ENCODE measurements at regions not wholly inside any gene's neighbourhood (a gene's known extent, or its start where the extent isn't known, plus 50 kb on each side); places are given as distances from the start of the nearest gene placed in this dataset.
A peak's percentile ranks its signal among the peaks of the same experiment; 100 is the strongest.

DNA sequence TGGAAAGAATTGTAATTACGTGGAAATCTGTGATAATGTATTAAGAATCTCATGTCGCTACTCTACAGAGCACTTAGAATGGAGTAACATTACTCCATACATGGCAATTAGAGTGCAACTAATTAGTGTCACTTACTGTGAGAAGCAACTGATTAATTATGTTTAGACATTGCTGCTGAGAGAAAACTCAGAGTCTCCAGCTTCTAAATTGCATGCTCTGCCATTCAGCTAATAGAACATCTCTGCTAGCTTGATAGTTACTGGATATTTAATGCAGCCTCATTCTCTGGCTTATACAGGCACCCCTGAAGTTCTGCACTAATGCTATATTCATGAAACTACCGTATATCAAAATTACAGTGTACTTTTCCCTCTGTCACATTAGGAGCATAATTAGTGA, 338.4 kb downstream of the ADAMTS20 start:
- no peak overlapping the region for H3K27ac ChIP-seq (ENCODE audit: low read length)
- no peaks in the 10 kb centered on the region for H3K27me3 ChIP-seq (ENCODE audit: insufficient read depth, low read depth, low read length)
- H3F3A ChIP-seq (ENCODE audit: insufficient read depth, low read length, poor library complexity, severe bottlenecking) = no peaks in the 10 kb centered on the region
- no peaks in the 10 kb centered on the region for H4K20me1 ChIP-seq (ENCODE audit: insufficient read depth)
- H3K9me3 ChIP-seq (ENCODE audit: low read length) = no peaks in the 10 kb centered on the region
- peak overlapping the region; percentile 3 for H3K4me3 ChIP-seq (ENCODE audit: low read length)
- TF ChIP-seq SMC3 (conservative IDR thresholded peaks at IDR 0.05; ENCODE audit: poor library complexity) (no peak), TAF1 (IDR thresholded peaks at IDR 0.05; ENCODE audit: low read depth) (no peak), MXI1 (conservative IDR thresholded peaks at IDR 0.05; ENCODE audit: poor library complexity, severe bottlenecking) (no peak), EZH2 (IDR thresholded peaks at IDR 0.05; ENCODE audit: borderline replicate concordance, insufficient read depth, low read length, poor library complexity, severe bottlenecking) (no peak), EP300 (conservative IDR thresholded peaks at IDR 0.05; ENCODE audit: poor library complexity, severe bottlenecking) (no peak), POLR2AphosphoS5 (IDR thresholded peaks at IDR 0.05) (no peak)
- TF ChIP-seq, protein P1, sequence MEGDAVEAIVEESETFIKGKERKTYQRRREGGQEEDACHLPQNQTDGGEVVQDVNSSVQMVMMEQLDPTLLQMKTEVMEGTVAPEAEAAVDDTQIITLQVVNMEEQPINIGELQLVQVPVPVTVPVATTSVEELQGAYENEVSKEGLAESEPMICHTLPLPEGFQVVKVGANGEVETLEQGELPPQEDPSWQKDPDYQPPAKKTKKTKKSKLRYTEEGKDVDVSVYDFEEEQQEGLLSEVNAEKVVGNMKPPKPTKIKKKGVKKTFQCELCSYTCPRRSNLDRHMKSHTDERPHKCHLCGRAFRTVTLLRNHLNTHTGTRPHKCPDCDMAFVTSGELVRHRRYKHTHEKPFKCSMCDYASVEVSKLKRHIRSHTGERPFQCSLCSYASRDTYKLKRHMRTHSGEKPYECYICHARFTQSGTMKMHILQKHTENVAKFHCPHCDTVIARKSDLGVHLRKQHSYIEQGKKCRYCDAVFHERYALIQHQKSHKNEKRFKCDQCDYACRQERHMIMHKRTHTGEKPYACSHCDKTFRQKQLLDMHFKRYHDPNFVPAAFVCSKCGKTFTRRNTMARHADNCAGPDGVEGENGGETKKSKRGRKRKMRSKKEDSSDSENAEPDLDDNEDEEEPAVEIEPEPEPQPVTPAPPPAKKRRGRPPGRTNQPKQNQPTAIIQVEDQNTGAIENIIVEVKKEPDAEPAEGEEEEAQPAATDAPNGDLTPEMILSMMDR (IDR thresholded peaks at IDR 0.05; ENCODE audit: poor library complexity, severe bottlenecking) = no peak
- no peak overlapping the region for H2AFZ ChIP-seq (ENCODE audit: low read depth, low read length)
- H3K9ac ChIP-seq (ENCODE audit: low read length) = no peak overlapping the region
- H3K4me2 ChIP-seq (ENCODE audit: low read length) = no peak overlapping the region
- H3K36me3 ChIP-seq (ENCODE audit: insufficient read depth, low read length) = no peaks in the 10 kb centered on the region
- H3K9me2 ChIP-seq (ENCODE audit: insufficient read depth, low read length) = no peaks in the 10 kb centered on the region
- H3K79me2 ChIP-seq (replicated peaks; ENCODE audit: insufficient read depth, low read length) = no peaks in the 10 kb centered on the region

DNA sequence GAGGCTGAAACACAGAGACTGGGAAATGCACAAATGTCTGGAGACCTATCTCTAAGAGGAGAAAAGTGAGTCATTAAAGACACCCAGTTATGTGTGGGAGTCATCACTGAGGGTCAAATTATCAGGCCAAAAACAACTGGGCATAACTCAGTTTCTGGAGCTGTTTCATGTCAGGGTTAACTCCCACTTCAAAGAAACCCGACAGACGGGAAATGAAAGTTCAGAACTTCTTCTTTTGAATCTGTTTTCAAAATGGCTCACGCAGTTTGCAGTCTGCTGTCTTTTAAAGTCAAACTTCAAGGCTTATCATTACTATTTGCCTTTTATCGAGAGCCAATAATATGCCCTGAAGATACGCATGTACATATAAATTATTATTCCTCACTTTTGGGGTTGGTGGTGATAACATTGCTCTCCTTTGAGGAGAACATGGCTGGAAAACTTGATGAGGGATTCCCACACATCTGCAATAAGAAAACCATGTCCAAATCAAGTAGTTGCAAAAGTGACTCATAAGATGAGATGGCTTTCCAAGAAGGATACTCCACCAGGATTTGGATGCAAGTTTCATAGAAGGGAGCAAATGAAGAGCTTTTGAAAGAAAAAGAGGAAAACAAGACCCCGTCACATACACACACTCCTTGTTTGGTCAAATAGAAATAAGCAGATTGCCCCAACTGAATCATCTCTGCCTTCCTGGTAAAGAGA, 341.4 kb downstream of the ADAMTS20 start:
- H3K4me3 ChIP-seq (ENCODE audit: low read length) = no peak overlapping the region
- no peak overlapping the region for H3K27ac ChIP-seq (ENCODE audit: low read length)
- H3F3A ChIP-seq (ENCODE audit: insufficient read depth, low read length, poor library complexity, severe bottlenecking) = no peaks in the 10 kb centered on the region
- no peaks in the 10 kb centered on the region for H3K9me2 ChIP-seq (ENCODE audit: insufficient read depth, low read length)
- H3K9ac ChIP-seq (ENCODE audit: low read length) = no peak overlapping the region
- no peaks in the 10 kb centered on the region for H4K20me1 ChIP-seq (ENCODE audit: insufficient read depth)
- no peak for TF ChIP-seq RAD21 (conservative IDR thresholded peaks at IDR 0.05)
- TF ChIP-seq, protein P2, sequence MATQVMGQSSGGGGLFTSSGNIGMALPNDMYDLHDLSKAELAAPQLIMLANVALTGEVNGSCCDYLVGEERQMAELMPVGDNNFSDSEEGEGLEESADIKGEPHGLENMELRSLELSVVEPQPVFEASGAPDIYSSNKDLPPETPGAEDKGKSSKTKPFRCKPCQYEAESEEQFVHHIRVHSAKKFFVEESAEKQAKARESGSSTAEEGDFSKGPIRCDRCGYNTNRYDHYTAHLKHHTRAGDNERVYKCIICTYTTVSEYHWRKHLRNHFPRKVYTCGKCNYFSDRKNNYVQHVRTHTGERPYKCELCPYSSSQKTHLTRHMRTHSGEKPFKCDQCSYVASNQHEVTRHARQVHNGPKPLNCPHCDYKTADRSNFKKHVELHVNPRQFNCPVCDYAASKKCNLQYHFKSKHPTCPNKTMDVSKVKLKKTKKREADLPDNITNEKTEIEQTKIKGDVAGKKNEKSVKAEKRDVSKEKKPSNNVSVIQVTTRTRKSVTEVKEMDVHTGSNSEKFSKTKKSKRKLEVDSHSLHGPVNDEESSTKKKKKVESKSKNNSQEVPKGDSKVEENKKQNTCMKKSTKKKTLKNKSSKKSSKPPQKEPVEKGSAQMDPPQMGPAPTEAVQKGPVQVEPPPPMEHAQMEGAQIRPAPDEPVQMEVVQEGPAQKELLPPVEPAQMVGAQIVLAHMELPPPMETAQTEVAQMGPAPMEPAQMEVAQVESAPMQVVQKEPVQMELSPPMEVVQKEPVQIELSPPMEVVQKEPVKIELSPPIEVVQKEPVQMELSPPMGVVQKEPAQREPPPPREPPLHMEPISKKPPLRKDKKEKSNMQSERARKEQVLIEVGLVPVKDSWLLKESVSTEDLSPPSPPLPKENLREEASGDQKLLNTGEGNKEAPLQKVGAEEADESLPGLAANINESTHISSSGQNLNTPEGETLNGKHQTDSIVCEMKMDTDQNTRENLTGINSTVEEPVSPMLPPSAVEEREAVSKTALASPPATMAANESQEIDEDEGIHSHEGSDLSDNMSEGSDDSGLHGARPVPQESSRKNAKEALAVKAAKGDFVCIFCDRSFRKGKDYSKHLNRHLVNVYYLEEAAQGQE (IDR thresholded peaks at IDR 0.05; ENCODE audit: borderline replicate concordance) = no peak
- TF ChIP-seq POLR2AphosphoS5 (IDR thresholded peaks at IDR 0.05) = no peak
- TF ChIP-seq MXI1 (conservative IDR thresholded peaks at IDR 0.05; ENCODE audit: poor library complexity, severe bottlenecking) = no peak
- TF ChIP-seq SMC3 (conservative IDR thresholded peaks at IDR 0.05; ENCODE audit: poor library complexity) = no peak
- no peak for TF ChIP-seq TAF1 (IDR thresholded peaks at IDR 0.05; ENCODE audit: low read depth)
- no peak for TF ChIP-seq EP300 (conservative IDR thresholded peaks at IDR 0.05; ENCODE audit: poor library complexity, severe bottlenecking)
- no peak for TF ChIP-seq EZH2 (IDR thresholded peaks at IDR 0.05; ENCODE audit: borderline replicate concordance, insufficient read depth, low read length, poor library complexity, severe bottlenecking)
- TF ChIP-seq, protein P1 (IDR thresholded peaks at IDR 0.05; ENCODE audit: poor library complexity, severe bottlenecking) = no peak
- no peaks in the 10 kb centered on the region for H3K79me2 ChIP-seq (replicated peaks; ENCODE audit: insufficient read depth, low read length)
- no peak overlapping the region for H3K4me2 ChIP-seq (ENCODE audit: low read length)
- no peaks in the 10 kb centered on the region for H3K9me3 ChIP-seq (ENCODE audit: low read length)
- no peaks in the 10 kb centered on the region for H3K27me3 ChIP-seq (ENCODE audit: insufficient read depth, low read depth, low read length)
- H2AFZ ChIP-seq (ENCODE audit: low read depth, low read length) = no peak overlapping the region
- H3K36me3 ChIP-seq (ENCODE audit: insufficient read depth, low read length) = no peaks in the 10 kb centered on the region
